ENCODE measurements at regions not wholly inside any gene's neighbourhood (a gene's known extent, or its start where the extent isn't known, plus 50 kb on each side); places are given as distances from the start of the nearest gene placed in this dataset.

GRCh38 chr2:150695451-150696135 lies 208.1 kb upstream of the RND3 start:
- Mint-ChIP-seq H3K4me3 (ENCODE audit: unreplicated experiment) (no peak overlapping the region), H3K9me3 (ENCODE audit: unreplicated experiment) (no peaks in the 10 kb centered on the region), H3K27ac (ENCODE audit: unreplicated experiment) (no peak overlapping the region), H3K36me3 (ENCODE audit: insufficient read depth, unreplicated experiment) (no peaks in the 10 kb centered on the region), H3K4me1 (ENCODE audit: low read depth, unreplicated experiment) (no peaks in the 10 kb centered on the region), H3K27me3 (ENCODE audit: insufficient read depth, unreplicated experiment) (no peaks in the 10 kb centered on the region)
- intact Hi-C loops (cut with micrococcal nuclease; ENCODE audit: unreplicated experiment): no loop called here
- no peaks in the 10 kb centered on the region for H3K36me3 ChIP-seq (ENCODE audit: control insufficient read depth, insufficient read depth, low read length)
- no peaks in the 10 kb centered on the region for H3K27me3 ChIP-seq (replicated peaks; ENCODE audit: control insufficient read depth, insufficient read depth, low read length)
- BruUV-seq (replicated peaks): no TSS peak
- no peak for TF ChIP-seq CTCF (IDR thresholded peaks at IDR 0.05; ENCODE audit: insufficient read depth in 1 of 2, low read depth in 1 of 2, low read length in 1 of 2, severe bottlenecking in 1 of 2, unreplicated experiment in 1 of 2)
- no peak for DNase-seq
- no peaks in the 10 kb centered on the region for H3K4me1 ChIP-seq
- H3K9me3 ChIP-seq: no peaks in the 10 kb centered on the region
- ChIA-PET POLR2A (no interaction called here), CTCF (no interaction called here)
- no peak overlapping the region for H3K4me3 ChIP-seq (ENCODE audit: low read depth, low read length)

GRCh38 chr2:150693556-150693955 lies 206.1 kb upstream of the RND3 start:
- no peak for TF ChIP-seq CTCF (IDR thresholded peaks at IDR 0.05; ENCODE audit: insufficient read depth in 1 of 2, low read depth in 1 of 2, low read length in 1 of 2, severe bottlenecking in 1 of 2, unreplicated experiment in 1 of 2)
- no peak for DNase-seq
- H3K27ac Mint-ChIP-seq (ENCODE audit: unreplicated experiment): no peak overlapping the region
- H3K27me3 Mint-ChIP-seq (ENCODE audit: insufficient read depth, unreplicated experiment): no peaks in the 10 kb centered on the region
- Histone ChIP-seq H3K36me3 (ENCODE audit: control insufficient read depth, insufficient read depth, low read length) (no peaks in the 10 kb centered on the region), H3K9me3 (no peaks in the 10 kb centered on the region), H3K27me3 (replicated peaks; ENCODE audit: control insufficient read depth, insufficient read depth, low read length) (no peaks in the 10 kb centered on the region), H3K4me1 (no peaks in the 10 kb centered on the region), H3K4me3 (ENCODE audit: low read depth, low read length) (no peak overlapping the region)
- no TSS peak for BruUV-seq (replicated peaks)
- H3K36me3 Mint-ChIP-seq (ENCODE audit: insufficient read depth, unreplicated experiment): no peaks in the 10 kb centered on the region
- H3K9me3 Mint-ChIP-seq (ENCODE audit: unreplicated experiment): no peaks in the 10 kb centered on the region
- no peaks in the 10 kb centered on the region for H3K4me1 Mint-ChIP-seq (ENCODE audit: low read depth, unreplicated experiment)
- intact Hi-C loops (cut with micrococcal nuclease; ENCODE audit: unreplicated experiment): no loop called here
- ChIA-PET CTCF (no interaction called here), POLR2A (no interaction called here)
- no peak overlapping the region for H3K4me3 Mint-ChIP-seq (ENCODE audit: unreplicated experiment)

- Mint-ChIP-seq H3K36me3 (ENCODE audit: insufficient read depth, unreplicated experiment) (no peaks in the 10 kb centered on the region), H3K4me1 (ENCODE audit: low read depth, unreplicated experiment) (no peaks in the 10 kb centered on the region), H3K27me3 (ENCODE audit: insufficient read depth, unreplicated experiment) (no peaks in the 10 kb centered on the region), H3K4me3 (ENCODE audit: unreplicated experiment) (no peak overlapping the region), H3K27ac (ENCODE audit: unreplicated experiment) (no peak overlapping the region), H3K9me3 (ENCODE audit: unreplicated experiment) (no peaks in the 10 kb centered on the region)
- ChIA-PET POLR2A (no interaction called here), CTCF (no interaction called here)
- Histone ChIP-seq H3K9me3 (no peaks in the 10 kb centered on the region), H3K4me1 (peaks cover 7% of the 10 kb centered on the region), H3K36me3 (ENCODE audit: control insufficient read depth, insufficient read depth, low read length) (no peaks in the 10 kb centered on the region), H3K4me3 (ENCODE audit: low read depth, low read length) (no peak overlapping the region), H3K27me3 (replicated peaks; ENCODE audit: control insufficient read depth, insufficient read depth, low read length) (no peaks in the 10 kb centered on the region)
- intact Hi-C loops (cut with micrococcal nuclease; ENCODE audit: unreplicated experiment): no loop called here
- BruUV-seq (replicated peaks): no TSS peak
- TF ChIP-seq CTCF (IDR thresholded peaks at IDR 0.05; ENCODE audit: insufficient read depth in 1 of 2, low read depth in 1 of 2, low read length in 1 of 2, severe bottlenecking in 1 of 2, unreplicated experiment in 1 of 2): no peak
- DNase-seq: no peak
These were observed 203.4 kb upstream of the RND3 start for GRCh38 chr2:150690870-150691269.
